ENCODE measurements at regions not wholly inside any gene's neighbourhood (a gene's known extent, or its start where the extent isn't known, plus 50 kb on each side); places are given as distances from the start of the nearest gene placed in this dataset.

GRCh38 chr2:149915151-149915550 lies 327.6 kb upstream of the MMADHC start:
- POLR2A ChIA-PET: no interaction called here
- no peak overlapping the region for H2AFZ ChIP-seq (ENCODE audit: low read depth, low read length, poor library complexity, severe bottlenecking)
- H3K4me3 ChIP-seq (replicated peaks in 1 of 2; ENCODE audit: low read depth in 1 of 2, low read length in 2 of 2): no peak overlapping the region
- ATAC-seq: no peak
- no peak overlapping the region for H3K27ac ChIP-seq (ENCODE audit: low read depth, low read length)
- no peak for TF ChIP-seq JUND (IDR thresholded peaks at IDR 0.05)
- no peak for TF ChIP-seq ZBTB33 (IDR thresholded peaks at IDR 0.05; ENCODE audit: extremely low read depth, insufficient replicate concordance, low read length)
- TF ChIP-seq CEBPB (IDR thresholded peaks at IDR 0.05; ENCODE audit: low read depth): no peak
- TF ChIP-seq, protein P1, sequence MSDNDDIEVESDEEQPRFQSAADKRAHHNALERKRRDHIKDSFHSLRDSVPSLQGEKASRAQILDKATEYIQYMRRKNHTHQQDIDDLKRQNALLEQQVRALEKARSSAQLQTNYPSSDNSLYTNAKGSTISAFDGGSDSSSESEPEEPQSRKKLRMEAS (IDR thresholded peaks at IDR 0.05): no peak
- no peak for TF ChIP-seq EGR1 (IDR thresholded peaks at IDR 0.05; ENCODE audit: low read depth)
- no peak for TF ChIP-seq EZH2 (IDR thresholded peaks at IDR 0.05)
- TF ChIP-seq ZFX (IDR thresholded peaks at IDR 0.05): no peak
- TF ChIP-seq TCF7L2 (IDR thresholded peaks at IDR 0.05; ENCODE audit: borderline replicate concordance, extremely low read depth, insufficient read depth, insufficient read length): no peak
- no peak for TF ChIP-seq CBX3 (IDR thresholded peaks at IDR 0.05; ENCODE audit: low read depth)
- no peak for TF ChIP-seq YY1 (IDR thresholded peaks at IDR 0.05; ENCODE audit: extremely low read depth, insufficient replicate concordance, low read depth, low read length)
- no peak for TF ChIP-seq CTCF (IDR thresholded peaks at IDR 0.05 in 2 of 3, conservative IDR thresholded peaks at IDR 0.05 in 1 of 3; ENCODE audit: borderline replicate concordance in 1 of 3, insufficient read depth in 1 of 3, low read depth in 2 of 3, low read length in 2 of 3)
- TF ChIP-seq, protein P2, sequence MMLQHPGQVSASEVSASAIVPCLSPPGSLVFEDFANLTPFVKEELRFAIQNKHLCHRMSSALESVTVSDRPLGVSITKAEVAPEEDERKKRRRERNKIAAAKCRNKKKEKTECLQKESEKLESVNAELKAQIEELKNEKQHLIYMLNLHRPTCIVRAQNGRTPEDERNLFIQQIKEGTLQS (IDR thresholded peaks at IDR 0.05): no peak
- TF ChIP-seq SIN3A (IDR thresholded peaks at IDR 0.05; ENCODE audit: low read depth): no peak
- no peak for TF ChIP-seq RAD21 (IDR thresholded peaks at IDR 0.05; ENCODE audit: low read depth)
- no peak for TF ChIP-seq SRF (IDR thresholded peaks at IDR 0.05; ENCODE audit: low read depth)
- no peak for TF ChIP-seq POLR2A (IDR thresholded peaks at IDR 0.05; ENCODE audit: borderline replicate concordance, extremely low read depth, insufficient read depth, insufficient read length)
- TF ChIP-seq EZH2phosphoT487 (IDR thresholded peaks at IDR 0.05; ENCODE audit: borderline replicate concordance): no peak
- no peak for TF ChIP-seq ELF1 (IDR thresholded peaks at IDR 0.05; ENCODE audit: borderline replicate concordance, low read depth)
- no peak for TF ChIP-seq SP1 (IDR thresholded peaks at IDR 0.05; ENCODE audit: low read depth)
- TF ChIP-seq POLR2AphosphoS5 (IDR thresholded peaks at IDR 0.05; ENCODE audit: low read depth, low read length): no peak
- H3K9ac ChIP-seq (ENCODE audit: low read length): no peak overlapping the region
- H3K9me3 ChIP-seq (ENCODE audit: control insufficient read depth in 1 of 2, insufficient read depth in 1 of 2, low read depth in 1 of 2, low read length in 2 of 2): no peaks in the 10 kb centered on the region; a peak in 1 of 4 replicates
- no peak for DNase-seq (ENCODE audit: low read depth, low spot score)
- H3K4me2 ChIP-seq (ENCODE audit: low read length): no peak overlapping the region
- no peaks in the 10 kb centered on the region for H3K9me2 ChIP-seq (ENCODE audit: insufficient read depth)
- CTCF ChIA-PET: no interaction called here
- no peaks in the 10 kb centered on the region for H3K4me1 ChIP-seq (ENCODE audit: control insufficient read depth in 1 of 2, insufficient read depth in 2 of 2, low read length in 2 of 2)
- intact Hi-C loops (cut with micrococcal nuclease): no loop called here
- no peaks in the 10 kb centered on the region for H3K79me2 ChIP-seq (ENCODE audit: insufficient read depth, low read length)
- no TSS peak for BruUV-seq (replicated peaks)
- H4K20me1 ChIP-seq (ENCODE audit: insufficient read depth): no peaks in the 10 kb centered on the region
- RAD21 ChIA-PET (ENCODE audit: low non-redundant PET in 1 of 2, low total read pairs in 2 of 2, uncharacterized antibody in 2 of 2, unreplicated experiment in 2 of 2): no interaction called here
- no peaks in the 10 kb centered on the region for H3K27me3 ChIP-seq (ENCODE audit: insufficient read depth, low read length)
- no peaks in the 10 kb centered on the region for H3K36me3 ChIP-seq (ENCODE audit: control insufficient read depth in 1 of 2, insufficient read depth in 2 of 2, low read length in 2 of 2)
